NCI-H146 treated with DMSO at 0.1 percent for 48 hours (cell line): ENCODE measurements at regions not wholly inside any gene's neighbourhood (a gene's known extent, or its start where the extent isn't known, plus 50 kb on each side); places are given as distances from the start of the nearest gene placed in this dataset.

ENCODE experiments used
- DNase-seq: peaks from one replicate; lab custom pipeline; 2025; ENCODE audit not compliant: unreplicated experiment; lab: John Stamatoyannopoulos, UW

DNA sequence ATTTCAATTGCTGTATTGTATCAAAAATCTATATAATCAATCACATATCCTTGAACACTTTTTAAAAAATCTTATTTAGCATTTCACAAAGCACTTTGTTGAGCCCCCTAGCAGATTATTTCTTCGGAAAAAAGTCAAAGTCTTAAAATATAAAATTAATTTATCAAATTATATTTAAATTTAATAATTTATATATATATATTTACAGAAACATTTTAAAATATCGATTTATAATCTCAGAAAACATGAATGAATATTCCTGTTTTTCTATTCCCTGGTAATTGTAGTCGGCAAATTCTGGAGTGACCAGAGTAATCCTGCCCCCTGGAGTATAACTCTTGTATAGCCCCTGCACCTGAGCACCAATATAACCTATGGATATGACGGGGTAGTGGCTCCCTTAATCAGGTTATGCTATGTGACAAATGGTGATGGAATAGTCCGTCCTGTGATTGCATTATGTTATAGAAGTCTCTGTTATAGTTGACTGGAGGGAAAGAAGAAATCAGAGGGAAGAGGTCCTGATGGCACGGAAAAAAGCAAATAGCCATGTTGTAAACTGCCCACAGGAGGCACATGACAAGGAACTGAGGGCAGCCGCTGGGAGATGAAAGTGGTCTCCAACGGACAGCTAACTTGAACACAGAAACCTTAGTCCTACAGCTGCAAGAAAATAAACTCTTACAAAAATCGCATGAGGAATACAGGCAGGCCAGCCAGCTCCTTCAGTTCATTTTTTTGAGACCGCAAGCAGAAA is 1092.3 kb downstream of the ARAP2 start:
- DNase-seq: no peak

DNA sequence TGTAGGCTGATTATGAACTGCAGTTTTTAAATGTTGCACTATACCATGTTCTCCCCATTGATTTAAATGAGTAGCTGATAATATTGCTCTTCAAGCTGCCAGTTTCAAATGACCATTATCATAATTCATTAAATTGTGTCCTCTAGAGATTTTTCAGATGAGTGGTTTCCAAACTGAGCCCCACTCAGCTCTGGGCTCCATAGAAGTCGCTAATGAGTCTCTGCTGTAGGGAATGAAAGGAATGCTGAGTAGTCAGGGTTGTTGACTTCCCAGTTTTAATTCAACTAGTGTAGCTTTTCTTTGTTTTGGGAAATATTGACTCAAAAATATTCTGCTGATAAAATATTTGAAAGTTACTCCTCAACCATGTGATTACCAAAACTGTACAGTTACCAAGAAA is 1081.1 kb downstream of the ARAP2 start:
- DNase-seq: no peak

- DNase-seq: no peak
These were observed 1080.3 kb downstream of the ARAP2 start for GRCh38 chr4:35164063-35164462.

DNA sequence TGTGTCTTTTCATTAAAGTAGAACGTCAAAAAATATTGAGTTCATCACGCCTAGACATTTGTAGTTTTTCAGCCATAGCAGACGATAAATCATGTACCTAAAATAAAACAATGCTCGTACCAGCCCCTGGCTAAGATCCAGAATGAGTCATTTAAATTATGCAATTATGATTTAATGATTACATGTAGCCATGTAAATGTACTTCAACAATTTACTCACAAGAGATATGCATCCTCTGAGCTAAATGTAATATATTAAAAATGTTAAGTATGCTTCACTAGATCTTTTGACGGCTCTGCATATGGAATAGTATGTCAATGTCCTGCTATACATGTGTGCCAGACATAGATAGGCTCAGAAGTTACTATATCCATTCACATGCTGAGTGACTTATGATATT is 1077.8 kb downstream of the ARAP2 start:
- DNase-seq: no peak

GRCh38 chr4:35167385-35167784 is 1076.9 kb downstream of the ARAP2 start:
- no peak for DNase-seq

DNA sequence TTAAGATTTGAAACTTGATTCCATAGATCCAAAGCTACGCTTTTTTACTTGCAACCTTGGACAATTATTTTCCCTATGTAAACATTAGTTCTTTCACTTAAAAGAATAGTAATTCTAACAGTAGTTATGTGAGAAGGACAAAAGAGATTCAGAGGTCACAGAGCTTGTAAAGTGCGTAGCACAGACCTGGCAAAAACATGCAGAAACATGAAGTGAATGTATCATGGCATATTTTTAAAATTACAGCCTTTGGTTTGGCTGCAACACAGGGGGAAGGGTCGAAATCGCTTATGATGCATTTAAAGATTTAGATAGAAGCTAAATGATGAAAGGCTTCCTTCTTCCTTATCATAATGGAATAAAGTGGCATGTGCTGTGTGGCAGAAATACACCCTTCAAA is 1068.8 kb downstream of the ARAP2 start:
- DNase-seq: no peak

DNA sequence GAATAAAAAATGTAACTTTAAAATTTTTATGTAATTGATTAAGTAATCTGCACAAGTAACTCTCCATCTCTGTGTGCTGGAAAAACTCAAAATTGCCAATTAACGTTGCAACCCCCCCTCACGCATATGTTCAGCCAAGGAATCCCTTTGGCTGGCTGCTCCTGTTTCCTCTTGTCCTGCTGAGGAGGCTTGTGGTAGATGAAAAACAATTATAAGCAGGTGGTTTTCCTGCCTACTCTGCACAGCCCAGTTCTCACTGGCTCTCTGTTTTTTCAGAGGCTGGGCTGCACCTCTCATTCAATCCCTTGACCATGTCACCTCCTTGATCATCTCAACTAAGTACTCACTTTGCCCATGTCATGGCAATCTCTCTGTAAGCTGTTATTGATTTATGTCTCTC is 1068.4 kb downstream of the ARAP2 start:
- peak; percentile 3 for DNase-seq

GRCh38 chr4:35182451-35182850 is 1061.9 kb downstream of the ARAP2 start:
- DNase-seq: no peak

DNA sequence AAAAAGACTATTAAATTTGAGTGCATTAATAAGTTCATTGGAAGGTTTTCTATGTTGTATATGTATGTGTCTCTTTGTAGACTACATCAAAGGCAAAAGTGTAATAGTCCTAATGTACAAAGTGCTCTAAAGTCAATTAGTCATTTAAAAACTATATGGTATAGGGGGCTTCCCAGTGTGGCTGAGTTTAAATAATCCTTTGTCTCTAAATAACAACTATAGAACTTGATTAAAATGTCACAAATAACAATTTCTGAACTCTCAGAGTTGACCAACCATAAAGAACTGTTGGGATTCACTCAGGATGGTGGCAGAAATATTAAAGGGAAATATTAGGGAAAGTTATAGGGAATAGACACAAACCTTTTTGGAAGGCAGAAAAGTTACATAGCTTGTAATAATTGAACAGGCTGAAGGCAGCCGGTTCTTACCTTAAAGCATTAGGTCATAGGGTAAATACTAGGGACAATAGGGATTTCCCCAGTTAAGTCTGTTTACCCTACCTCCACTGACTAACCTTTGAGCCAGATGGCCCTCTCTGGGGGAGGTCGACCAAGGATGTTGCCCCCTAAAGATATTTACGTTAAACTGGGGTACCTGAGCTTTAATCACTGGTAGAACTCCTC is 1054.2 kb downstream of the ARAP2 start:
- DNase-seq: no peak

GRCh38 chr4:35201403-35201802 is 1042.9 kb downstream of the ARAP2 start:
- no peak for DNase-seq

DNA sequence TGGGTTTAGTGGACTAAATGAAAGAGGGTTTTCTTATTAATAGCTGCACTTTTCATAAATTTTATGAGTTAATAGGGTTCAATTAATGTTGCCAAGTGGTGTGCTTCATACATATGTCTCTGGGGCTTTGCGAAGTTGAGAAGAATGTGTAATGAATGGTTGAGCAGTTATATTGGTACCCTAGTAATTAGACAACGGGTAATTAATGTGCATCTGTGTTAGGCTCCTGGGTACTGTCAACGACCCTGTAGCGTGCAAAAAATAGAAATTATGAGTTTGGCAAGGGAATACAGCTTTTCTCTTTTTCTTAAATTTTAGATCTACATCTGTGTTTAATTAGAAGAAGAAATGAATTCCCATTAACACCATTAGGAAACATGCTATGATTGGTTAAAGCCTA is 1027.7 kb downstream of the ARAP2 start:
- no peak for DNase-seq

DNA sequence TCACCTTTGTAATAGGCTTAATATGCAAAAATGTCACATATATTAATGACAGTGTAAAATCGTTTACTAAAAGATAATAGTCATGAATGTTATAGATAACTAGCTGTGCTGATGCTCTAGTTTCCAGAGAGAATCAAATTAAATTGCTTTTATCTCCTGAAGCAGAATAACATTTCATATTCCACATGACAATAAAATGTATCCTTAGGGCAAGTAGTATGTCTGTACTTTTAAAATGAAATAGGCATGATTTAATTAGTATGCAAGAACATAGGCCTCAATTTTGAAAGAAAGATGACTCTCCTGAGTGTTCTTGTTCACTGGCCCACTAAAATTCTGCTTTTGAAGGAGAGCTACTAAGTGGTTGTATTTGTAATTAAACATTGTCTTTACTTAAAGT is 1027.0 kb downstream of the ARAP2 start:
- no peak for DNase-seq

DNA sequence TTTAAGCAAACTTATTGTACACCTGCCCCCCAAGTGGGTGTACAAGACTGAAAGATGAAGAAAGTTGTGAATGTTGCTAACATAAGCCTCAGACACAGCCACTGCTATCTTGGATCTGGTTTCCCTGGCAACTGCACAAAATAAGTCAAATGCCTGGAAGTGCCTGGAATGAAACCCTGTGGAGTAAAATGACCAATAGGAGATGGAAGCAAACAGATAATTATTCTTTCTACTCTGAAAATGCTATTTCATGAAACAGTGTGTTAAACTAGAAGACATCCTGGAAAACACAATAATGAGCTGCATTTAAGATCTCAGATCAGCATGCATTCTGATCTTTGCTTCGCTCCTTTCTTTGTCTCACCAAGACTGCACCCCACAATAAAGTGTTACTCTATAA is 1016.0 kb downstream of the ARAP2 start:
- DNase-seq: no peak

GRCh38 chr4:35229021-35229420 is 1015.3 kb downstream of the ARAP2 start:
- DNase-seq: no peak

GRCh38 chr4:35237924-35238323 is 1006.4 kb downstream of the ARAP2 start:
- no peak for DNase-seq

- no peak for DNase-seq
These were observed 1005.5 kb downstream of the ARAP2 start for GRCh38 chr4:35238793-35239192.

DNA sequence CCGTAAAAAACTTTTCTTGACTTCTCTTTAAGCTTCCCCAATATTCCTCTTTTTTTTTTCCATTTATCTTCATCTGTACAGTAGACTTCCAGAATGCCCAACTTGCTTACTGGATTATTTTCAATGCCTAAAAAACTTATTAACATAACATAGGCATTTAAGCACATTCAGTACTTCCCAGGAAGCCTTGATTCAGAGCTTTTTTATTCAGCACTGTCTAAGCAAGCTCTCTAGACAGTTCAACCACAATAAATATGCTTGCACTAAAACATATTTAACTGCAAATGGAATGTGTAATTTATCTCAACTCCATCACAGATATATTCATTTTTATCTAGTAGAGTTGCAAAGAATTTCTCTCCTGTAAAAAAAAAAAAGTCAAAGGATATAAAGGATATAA is 997.8 kb downstream of the ARAP2 start:
- no peak for DNase-seq

DNA sequence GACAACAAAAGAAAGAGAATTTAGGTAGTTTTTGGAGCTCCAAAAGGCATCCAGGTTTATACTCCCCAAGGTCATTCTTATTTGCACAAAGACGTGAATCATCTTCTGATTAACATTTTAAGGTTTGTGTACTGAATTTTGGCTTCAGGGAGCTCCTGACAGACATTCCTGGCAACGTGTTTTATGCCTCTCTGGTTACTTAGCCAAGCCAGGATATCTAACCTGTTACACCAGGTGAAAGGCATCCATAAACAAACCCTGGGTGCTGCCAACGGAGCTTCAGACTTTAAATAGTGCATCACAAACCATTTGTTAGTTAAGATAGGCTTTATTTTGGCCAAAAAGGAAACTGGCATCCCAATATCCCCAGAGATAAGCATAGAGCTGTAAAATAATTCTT is 997.3 kb downstream of the ARAP2 start:
- DNase-seq: no peak

- DNase-seq: peak; percentile 87
These were observed 994.0 kb downstream of the ARAP2 start for GRCh38 chr4:35250331-35250730.

- DNase-seq: no peak
These were observed 993.6 kb downstream of the ARAP2 start for GRCh38 chr4:35250761-35251160.

- no peak for DNase-seq
These were observed 992.2 kb downstream of the ARAP2 start for GRCh38 chr4:35252071-35252470.

GRCh38 chr4:35252866-35253265 is 991.4 kb downstream of the ARAP2 start:
- DNase-seq: no peak

GRCh38 chr4:35253331-35253730 is 991.0 kb downstream of the ARAP2 start:
- no peak for DNase-seq
